Tibial nerve (tissue), 4 donors: ENCODE measurements at regions not wholly inside any gene's neighbourhood (a gene's known extent, or its start where the extent isn't known, plus 50 kb on each side); places are given as distances from the start of the nearest gene placed in this dataset.

Experiments
- DNase-seq, 2 donors: peaks; one replicate each; pipeline ENCODE4 v3.0.0-alpha.2; 2019; ENCODE audit warnings: low spot score in 2 of 2
- H3K27ac ChIP-seq, 4 donors: fragments of 200-600 bp; sonication (generic) in 3 of 4; one replicate each; pipeline ENCODE4 v1.5.1; 2017 to 2019; ENCODE audit warnings: mild to moderate bottlenecking in 1 of 4
- H3K27me3 ChIP-seq, 2 donors: fragments of 200-600 bp; sonication (generic) in 1 of 2; one replicate each; pipeline versions ENCODE4 v1.5.1 to v1.6.0; 2017 to 2019
- H3K36me3 ChIP-seq, 3 donors: fragments of 200-600 bp; sonication (generic); one replicate each; pipeline ENCODE4 v1.5.1; 2018 to 2019
- H3K4me1 ChIP-seq, 4 donors: fragments of 200-600 bp; sonication (generic) in 3 of 4; one replicate each; pipeline ENCODE4 v1.5.1; 2017 to 2019
- H3K4me3 ChIP-seq, 4 donors: fragments of 200-600 bp; sonication (generic) in 3 of 4; one replicate each; pipeline ENCODE4 v1.5.1; 2017 to 2019; ENCODE audit warnings: mild to moderate bottlenecking in 1 of 4, moderate library complexity in 1 of 4
- H3K9me3 ChIP-seq, 4 donors: fragments of 200-600 bp; sonication (generic) in 3 of 4; one replicate each; pipeline ENCODE4 v1.5.1; 2017 to 2019
- EP300 ChIP-seq, 2 donors: sonication (generic); formaldehyde crosslinking; IDR thresholded peaks; one replicate each; pipeline ENCODE4 v1.6.1; 2017; ENCODE audit warnings: antibody characterized with exemption in 2 of 2, mild to moderate bottlenecking in 1 of 2
- POLR2A ChIP-seq, 2 donors: fragments of 450-650 bp; IDR thresholded peaks; one replicate each; pipeline ENCODE4 v1.6.1; 2017; ENCODE audit warnings: antibody characterized with exemption in 2 of 2, mild to moderate bottlenecking in 2 of 2, moderate library complexity in 2 of 2
- WGBS, 2 donors: methylation state at CpG; one replicate each; pipeline ENCODE4 v1.1.5; 2018; 5-methylcytosine and 5-hydroxymethylcytosine counted together
- TF ChIP-seq, protein P1 (sequence below), 5 experiments: fragments of 200-600 bp in 3 of 5; fragments of 450-650 bp in 2 of 5; sonication (generic) in 3 of 5; IDR thresholded peaks; one replicate each; pipeline ENCODE4 v1.5.1; 2016 to 2019; ENCODE audit warnings: antibody characterized with exemption in 5 of 5, mild to moderate bottlenecking in 3 of 5, moderate library complexity in 2 of 5

- H3K4me1 ChIP-seq: no peaks in the 10 kb centered on the region
- no peaks in the 10 kb centered on the region for H3K27me3 ChIP-seq
- H3K27ac ChIP-seq: no peak overlapping the region
- no peak overlapping the region for H3K4me3 ChIP-seq
- peaks cover 0 to 2% (median 0%) of the 10 kb centered on the region in 4 donors for H3K9me3 ChIP-seq
- WGBS, 2 donors: 87% methylated on average over 4 of the region's 4 CpGs
- no peak for DNase-seq
- no peaks in the 10 kb centered on the region for H3K36me3 ChIP-seq
- no peak for TF ChIP-seq POLR2A (IDR thresholded peaks at IDR 0.05)
- TF ChIP-seq EP300 (IDR thresholded peaks at IDR 0.05): no peak
- TF ChIP-seq, protein P1, sequence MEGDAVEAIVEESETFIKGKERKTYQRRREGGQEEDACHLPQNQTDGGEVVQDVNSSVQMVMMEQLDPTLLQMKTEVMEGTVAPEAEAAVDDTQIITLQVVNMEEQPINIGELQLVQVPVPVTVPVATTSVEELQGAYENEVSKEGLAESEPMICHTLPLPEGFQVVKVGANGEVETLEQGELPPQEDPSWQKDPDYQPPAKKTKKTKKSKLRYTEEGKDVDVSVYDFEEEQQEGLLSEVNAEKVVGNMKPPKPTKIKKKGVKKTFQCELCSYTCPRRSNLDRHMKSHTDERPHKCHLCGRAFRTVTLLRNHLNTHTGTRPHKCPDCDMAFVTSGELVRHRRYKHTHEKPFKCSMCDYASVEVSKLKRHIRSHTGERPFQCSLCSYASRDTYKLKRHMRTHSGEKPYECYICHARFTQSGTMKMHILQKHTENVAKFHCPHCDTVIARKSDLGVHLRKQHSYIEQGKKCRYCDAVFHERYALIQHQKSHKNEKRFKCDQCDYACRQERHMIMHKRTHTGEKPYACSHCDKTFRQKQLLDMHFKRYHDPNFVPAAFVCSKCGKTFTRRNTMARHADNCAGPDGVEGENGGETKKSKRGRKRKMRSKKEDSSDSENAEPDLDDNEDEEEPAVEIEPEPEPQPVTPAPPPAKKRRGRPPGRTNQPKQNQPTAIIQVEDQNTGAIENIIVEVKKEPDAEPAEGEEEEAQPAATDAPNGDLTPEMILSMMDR (IDR thresholded peaks at IDR 0.05): no peak
Observed at GRCh38 chr6:117034971-117035370, 157.9 kb downstream of the RFX6 start.

DNA sequence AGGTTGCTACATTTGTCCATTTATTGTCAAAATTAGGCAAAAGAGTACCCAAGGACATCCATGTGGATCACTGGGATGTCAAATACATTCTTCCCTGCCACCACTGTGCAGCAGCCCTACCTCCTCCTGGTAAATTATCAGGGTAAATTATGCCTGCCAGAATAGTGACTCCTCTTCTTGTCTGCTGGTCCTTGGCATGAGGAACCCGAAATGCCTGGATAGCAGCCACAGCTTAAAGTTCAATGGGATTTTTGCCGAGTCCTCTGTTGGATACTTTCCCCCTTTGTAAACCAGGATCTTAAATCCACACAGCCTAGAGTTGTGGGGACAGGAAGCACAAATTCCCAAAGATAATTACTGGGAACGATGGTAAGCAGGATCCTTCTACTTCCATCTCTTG, 173.3 kb downstream of the RFX6 start:
- H3K27ac ChIP-seq: no peak overlapping the region
- DNase-seq: no peak
- TF ChIP-seq, protein P1 (IDR thresholded peaks at IDR 0.05): no peak
- TF ChIP-seq EP300 (IDR thresholded peaks at IDR 0.05) (no peak), POLR2A (IDR thresholded peaks at IDR 0.05) (no peak)
- no peak overlapping the region for H3K4me3 ChIP-seq
- H3K9me3 ChIP-seq: peaks cover 0 to 17% (median 0%) of the 10 kb centered on the region in 4 donors
- WGBS, 2 donors: 84 to 91% methylated on average over 3 of the region's 3 CpGs
- no peaks in the 10 kb centered on the region for H3K36me3 ChIP-seq
- H3K27me3 ChIP-seq: no peaks in the 10 kb centered on the region
- H3K4me1 ChIP-seq: no peaks in the 10 kb centered on the region

GRCh38 chr6:117072134-117072533, 193.2 kb upstream of the VGLL2 start:
- no peaks in the 10 kb centered on the region for H3K36me3 ChIP-seq
- no peak overlapping the region for H3K4me3 ChIP-seq
- no peak for DNase-seq
- TF ChIP-seq EP300 (IDR thresholded peaks at IDR 0.05) (no peak), POLR2A (IDR thresholded peaks at IDR 0.05) (no peak)
- TF ChIP-seq, protein P1 (IDR thresholded peaks at IDR 0.05): no peak
- H3K27me3 ChIP-seq: no peaks in the 10 kb centered on the region
- H3K27ac ChIP-seq: no peak overlapping the region
- WGBS, 2 donors: 58 to 75% methylated on average over 2 of the region's 2 CpGs
- H3K9me3 ChIP-seq: no peaks in the 10 kb centered on the region
- no peaks in the 10 kb centered on the region for H3K4me1 ChIP-seq

DNA sequence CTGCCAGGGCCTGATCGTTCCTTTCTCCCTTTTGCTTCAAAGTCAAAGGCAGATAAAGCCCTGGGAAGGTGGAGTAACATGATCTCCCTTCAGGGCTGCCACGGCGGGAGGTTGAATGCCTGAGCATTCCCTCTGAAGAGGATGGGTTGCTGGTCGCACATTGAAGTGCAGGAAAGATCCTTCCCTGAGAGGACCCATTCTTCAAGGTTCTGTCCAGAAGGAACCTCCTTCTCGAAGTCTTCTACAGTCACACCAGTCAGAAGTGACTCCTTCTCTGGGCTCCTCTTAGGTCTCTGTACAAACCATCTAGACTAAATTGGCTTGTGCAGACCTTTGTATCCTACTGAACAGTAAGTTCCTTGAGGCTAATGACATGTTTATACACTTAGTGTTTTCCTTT, 192.6 kb upstream of the VGLL2 start:
- H3K4me3 ChIP-seq: no peak overlapping the region
- H3K4me1 ChIP-seq: no peaks in the 10 kb centered on the region
- DNase-seq: no peak
- H3K36me3 ChIP-seq: no peaks in the 10 kb centered on the region
- H3K9me3 ChIP-seq: no peaks in the 10 kb centered on the region
- TF ChIP-seq EP300 (IDR thresholded peaks at IDR 0.05): no peak
- TF ChIP-seq POLR2A (IDR thresholded peaks at IDR 0.05): no peak
- TF ChIP-seq, protein P1 (IDR thresholded peaks at IDR 0.05): no peak
- H3K27ac ChIP-seq: no peak overlapping the region
- H3K27me3 ChIP-seq: no peaks in the 10 kb centered on the region
- 26 to 43% methylated on average over 5 of the region's 5 CpGs for WGBS, 2 donors

- Histone ChIP-seq H3K27ac (no peak overlapping the region), H3K4me3 (no peak overlapping the region), H3K27me3 (no peaks in the 10 kb centered on the region), H3K36me3 (no peaks in the 10 kb centered on the region), H3K4me1 (no peaks in the 10 kb centered on the region), H3K9me3 (no peaks in the 10 kb centered on the region)
- 31 to 43% methylated on average over 5 of the region's 5 CpGs for WGBS, 2 donors
- no peak for DNase-seq
- TF ChIP-seq, protein P1 (IDR thresholded peaks at IDR 0.05): no peak
- TF ChIP-seq EP300 (IDR thresholded peaks at IDR 0.05) (no peak), POLR2A (IDR thresholded peaks at IDR 0.05) (no peak)
Observed at GRCh38 chr6:117074672-117075071, 190.7 kb upstream of the VGLL2 start.
